ENCODE measurements at regions not wholly inside any gene's neighbourhood (a gene's known extent, or its start where the extent isn't known, plus 50 kb on each side); places are given as distances from the start of the nearest gene placed in this dataset.
"Not testable (repeated sequence)": the region's sequence is repeated elsewhere in the genome, so short reads cannot be mapped to it uniquely, and the experiment has no call there.

DNA sequence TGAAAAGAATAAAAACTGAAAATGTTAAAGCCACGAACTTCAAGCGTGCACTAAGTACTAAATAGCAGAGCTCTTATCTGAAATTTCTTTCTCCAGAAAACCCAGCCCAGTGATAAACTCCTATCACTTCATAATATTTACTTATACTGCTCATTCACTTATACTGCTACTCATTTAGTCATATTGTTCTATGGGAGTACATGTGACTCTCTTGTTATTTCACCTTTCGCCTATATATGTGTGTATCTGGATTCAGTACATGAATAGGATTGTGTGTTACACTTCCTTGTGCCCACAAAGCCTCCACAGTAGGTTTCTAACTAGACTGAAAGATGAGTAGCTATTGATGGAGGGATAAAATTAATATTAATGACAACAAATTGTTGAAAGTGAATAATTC lies 526.8 kb upstream of the GRAMD2B start:
- DNase-seq (ENCODE audit: low read depth in 4 of 4, low spot score in 2 of 4): no peak

DNA sequence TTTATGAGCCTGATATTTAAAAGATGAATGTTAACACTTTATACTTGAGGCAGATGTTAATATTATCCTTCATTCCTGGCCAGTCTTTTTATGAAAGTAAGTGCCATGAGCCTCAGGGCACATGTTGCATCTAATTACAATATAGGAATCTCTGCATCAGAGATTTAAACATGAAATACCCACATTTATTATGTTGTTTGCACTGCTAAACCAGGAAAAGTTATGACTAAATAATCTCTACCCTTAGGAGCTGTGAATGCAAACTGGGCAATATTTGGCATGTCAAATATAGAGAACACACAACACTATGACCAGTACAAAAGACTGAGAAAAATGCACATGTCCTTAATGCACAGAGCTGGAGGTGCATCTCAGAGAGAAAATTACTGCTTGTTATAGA lies 526.1 kb upstream of the GRAMD2B start:
- DNase-seq (ENCODE audit: low read depth in 4 of 4, low spot score in 2 of 4): no peak

DNA sequence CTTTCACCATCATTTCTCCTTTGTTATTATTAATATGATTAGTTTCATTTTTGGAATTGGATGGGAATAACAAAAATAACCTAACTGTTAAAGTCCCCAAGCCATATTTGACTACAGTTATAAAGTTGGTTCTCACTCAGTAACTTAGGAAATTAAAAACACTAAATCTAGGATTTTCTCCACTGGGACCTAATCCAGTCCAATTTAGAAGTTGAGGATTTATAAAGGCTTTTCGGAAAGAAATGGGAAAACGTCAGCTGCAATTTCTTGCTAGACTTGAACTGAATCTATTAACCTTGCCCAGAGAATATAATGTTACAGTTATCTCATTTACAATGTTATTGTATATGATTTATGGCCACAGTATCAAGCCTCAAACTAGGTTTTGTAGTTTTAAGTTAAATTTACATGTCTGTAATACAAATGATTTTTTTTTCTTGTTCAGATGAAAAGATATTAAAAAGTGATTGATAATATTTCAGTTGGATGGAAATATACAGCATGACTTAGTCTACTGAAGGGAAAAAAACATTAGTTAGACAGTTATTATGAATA lies 524.3 kb upstream of the GRAMD2B start:
- no peak for DNase-seq (ENCODE audit: low read depth in 4 of 4, low spot score in 2 of 4)

DNA sequence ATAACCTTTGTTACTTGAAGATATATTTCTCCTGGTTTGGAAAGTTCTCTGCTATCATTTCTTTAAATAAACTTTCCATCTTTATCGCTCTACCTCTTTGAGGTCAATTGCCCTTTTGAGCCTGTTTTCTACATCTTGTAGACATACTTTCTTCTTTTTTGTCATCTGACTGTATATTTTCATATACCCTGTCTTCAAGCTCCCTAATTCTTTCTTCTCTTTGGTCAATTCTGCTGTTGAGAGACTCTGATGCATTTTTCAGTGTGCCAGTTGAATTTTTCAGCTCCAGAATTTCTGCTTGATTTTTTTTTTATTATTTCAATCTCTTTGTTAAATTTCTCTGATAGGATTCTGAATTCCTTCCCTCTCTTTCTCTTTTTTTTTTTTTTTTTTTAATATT lies 511.2 kb upstream of the GRAMD2B start:
- no peak for DNase-seq (ENCODE audit: low read depth in 4 of 4, low spot score in 2 of 4)

DNA sequence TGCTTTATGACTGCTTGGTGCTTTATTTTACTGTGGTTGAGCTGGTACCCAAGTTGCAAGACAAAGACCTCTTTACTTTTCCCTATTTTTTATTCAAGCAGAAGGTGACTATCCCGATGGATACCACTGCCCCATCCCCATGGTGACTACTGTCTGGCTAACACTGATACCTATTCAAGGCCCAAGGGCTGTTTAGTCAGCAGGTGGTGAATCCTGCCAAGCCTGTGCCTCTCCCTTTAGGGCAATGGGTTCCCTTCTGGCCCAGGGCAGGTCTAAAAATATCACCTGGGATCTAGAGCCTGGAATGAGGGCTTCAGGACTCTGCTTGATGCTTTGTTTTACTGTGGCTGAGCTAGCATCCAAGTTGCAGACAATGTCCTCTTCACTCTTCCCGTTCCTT lies 510.0 kb upstream of the GRAMD2B start:
- no peak for DNase-seq (ENCODE audit: low read depth in 4 of 4, low spot score in 2 of 4)

DNA sequence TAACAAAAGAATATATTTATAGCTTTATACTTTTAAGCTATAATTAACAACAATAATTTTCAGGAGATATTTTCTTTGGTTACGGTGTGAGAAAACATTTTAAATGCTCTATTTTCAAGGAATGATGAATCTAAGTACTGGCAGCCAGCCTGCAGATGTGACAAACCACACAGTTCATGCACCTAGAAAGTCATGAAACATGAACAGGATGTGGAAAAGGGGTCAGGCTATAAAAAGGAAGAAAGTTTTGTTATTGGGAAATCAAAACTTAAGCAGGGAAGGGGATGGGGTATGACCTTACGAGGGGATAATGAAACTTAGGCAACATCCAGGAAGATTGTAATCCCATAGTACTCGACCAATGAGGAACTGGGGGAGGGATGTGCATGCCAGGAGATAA lies 508.7 kb upstream of the GRAMD2B start:
- no peak for DNase-seq (ENCODE audit: low read depth in 4 of 4, low spot score in 2 of 4)

DNA sequence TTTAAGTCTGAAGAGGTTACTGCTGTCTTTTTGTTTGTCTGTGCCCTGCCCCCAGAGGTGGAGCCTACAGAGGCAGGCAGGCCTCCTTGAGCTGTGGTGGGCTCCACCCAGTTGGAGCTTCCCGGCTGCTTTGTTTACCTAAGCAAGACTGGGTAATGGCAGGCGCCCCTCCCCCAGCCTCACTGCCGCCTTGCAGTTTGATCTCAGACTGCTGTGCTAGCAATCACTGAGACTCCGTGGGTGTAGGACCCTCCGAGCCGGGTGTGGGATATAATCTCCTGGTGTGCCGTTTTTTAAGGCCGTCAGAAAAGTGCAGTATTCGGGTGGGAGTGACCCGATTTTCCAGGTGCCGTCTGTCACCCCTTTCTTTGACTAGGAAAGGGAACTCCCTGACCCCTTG lies 499.3 kb upstream of the GRAMD2B start:
- not testable (repeated sequence) for DNase-seq (ENCODE audit: low read depth in 4 of 4, low spot score in 2 of 4)

DNA sequence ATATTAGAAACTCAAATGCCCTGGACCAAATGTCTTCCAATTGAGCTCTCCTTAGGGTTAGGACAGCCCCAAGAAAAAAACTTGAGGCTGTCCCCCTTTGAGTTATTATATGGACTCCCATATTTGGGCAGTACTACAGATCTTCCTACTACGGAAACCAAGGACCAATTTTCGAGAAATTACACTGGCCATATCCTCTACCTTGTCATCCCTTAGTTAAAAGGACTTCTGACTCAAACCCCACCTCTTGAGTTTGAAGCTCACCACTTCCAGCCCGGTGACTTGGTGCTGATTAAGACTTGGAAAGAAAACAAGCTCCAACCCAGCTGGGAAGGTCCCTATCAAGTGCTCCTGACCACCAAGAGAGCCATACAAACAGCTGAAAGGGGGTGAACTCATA lies 497.0 kb upstream of the GRAMD2B start:
- no peak for DNase-seq (ENCODE audit: low read depth in 4 of 4, low spot score in 2 of 4)

DNA sequence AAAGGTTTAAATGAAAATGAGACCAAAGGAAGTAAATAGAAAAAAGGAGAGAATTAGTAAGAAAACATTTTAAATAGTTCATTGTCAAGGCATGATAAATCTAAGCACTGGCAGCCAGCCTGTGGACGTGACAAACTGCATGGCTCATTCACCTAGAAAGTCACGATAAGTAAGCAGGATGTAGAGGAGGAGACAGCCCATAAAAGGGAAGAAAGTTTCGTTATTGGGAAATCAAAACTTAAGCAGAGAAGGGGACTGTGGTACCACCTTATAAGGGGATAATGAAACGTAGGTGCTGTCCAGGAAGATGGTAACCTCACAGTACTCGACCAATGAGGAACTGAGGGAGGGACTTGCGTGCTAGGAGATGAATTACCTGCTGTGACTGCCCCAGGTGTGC lies 494.5 kb upstream of the GRAMD2B start:
- no peak for DNase-seq (ENCODE audit: low read depth in 4 of 4, low spot score in 2 of 4)

DNA sequence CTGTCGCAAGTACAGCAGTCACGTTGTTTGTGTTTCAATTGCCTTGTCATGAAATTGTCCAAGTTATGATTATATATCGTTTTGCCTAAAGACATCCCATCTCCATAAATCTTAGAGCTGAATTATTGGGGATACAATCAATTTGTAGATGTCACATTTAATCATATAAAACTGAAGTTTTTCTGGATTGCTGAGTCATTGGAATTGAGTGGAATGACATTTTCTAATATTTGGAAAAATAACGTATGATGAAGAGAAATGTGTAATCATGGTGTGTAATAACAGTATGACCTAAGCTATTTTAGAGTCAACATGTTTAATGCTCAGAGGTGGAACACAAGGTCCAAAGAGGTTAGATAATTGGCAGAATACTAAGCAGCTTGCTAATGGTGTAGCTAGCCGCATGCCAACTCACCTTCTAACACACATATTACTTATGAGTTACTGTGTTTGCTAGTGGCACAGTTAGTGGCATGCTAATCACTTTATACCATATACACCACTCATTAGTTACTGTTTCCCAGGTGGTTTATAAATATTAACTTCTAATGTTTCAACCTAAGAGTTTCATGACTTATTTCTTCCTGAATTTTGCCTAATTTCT lies 473.1 kb upstream of the GRAMD2B start:
- DNase-seq (ENCODE audit: low read depth in 4 of 4, low spot score in 2 of 4): no peak

DNA sequence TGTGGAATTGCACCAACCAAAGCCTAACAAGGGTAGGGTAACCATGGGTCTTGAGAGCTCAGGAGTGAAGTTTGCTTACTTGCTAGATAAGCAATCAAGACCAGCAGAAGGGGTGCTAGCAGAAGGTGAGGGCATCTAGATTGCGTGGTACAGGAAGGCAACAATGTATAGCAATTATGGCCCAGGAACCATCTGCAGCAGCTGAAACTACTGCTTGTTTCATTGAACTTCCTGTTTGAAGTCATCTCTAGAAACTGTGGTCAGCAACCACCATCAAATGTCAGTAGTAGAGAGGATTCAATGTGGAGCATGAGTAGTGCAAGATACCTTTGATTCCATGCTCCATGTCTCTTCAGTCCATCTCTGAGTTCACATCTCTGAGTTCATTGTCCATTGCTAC lies 462.1 kb upstream of the GRAMD2B start:
- DNase-seq (ENCODE audit: low read depth in 4 of 4, low spot score in 2 of 4): no peak

DNA sequence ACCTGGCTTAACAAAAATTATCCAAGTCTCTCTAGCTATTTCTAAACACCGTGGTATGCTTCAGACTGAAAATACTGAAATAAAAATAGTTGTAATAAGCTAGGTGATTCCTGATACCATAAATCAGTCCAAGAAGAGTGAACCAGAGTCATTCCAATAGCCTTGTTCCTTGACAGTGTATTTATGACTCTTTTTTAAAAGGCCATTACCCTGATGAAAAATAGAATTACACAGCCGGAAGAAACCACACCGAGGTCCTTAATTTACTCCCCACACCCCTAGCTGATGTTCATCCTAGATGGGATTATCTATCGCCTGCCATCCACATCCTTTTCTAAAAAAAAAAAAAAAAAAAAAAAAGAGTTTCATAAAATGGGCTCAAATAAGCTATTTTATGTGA lies 457.6 kb upstream of the GRAMD2B start:
- DNase-seq (ENCODE audit: low read depth in 4 of 4, low spot score in 2 of 4): no peak

DNA sequence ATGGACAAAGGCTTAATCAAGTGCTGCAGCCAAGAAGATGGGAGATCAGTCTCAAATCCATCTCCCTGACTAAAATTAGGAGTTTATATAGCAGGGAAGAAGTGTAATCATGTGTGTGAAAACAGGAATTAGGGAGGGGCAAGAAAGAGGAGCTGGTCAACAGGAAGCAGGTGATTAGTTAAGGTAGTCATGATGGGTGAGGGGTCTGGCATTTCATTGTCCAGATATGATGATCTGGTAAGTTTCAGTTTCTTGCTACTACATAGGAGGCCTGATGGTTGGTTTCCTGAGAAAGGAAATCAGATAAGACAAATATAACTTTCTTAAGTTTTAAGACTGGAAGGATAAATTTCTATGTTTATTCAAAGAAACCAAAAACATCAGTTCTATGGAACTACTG lies 455.6 kb upstream of the GRAMD2B start:
- DNase-seq (ENCODE audit: low read depth in 4 of 4, low spot score in 2 of 4): no peak

DNA sequence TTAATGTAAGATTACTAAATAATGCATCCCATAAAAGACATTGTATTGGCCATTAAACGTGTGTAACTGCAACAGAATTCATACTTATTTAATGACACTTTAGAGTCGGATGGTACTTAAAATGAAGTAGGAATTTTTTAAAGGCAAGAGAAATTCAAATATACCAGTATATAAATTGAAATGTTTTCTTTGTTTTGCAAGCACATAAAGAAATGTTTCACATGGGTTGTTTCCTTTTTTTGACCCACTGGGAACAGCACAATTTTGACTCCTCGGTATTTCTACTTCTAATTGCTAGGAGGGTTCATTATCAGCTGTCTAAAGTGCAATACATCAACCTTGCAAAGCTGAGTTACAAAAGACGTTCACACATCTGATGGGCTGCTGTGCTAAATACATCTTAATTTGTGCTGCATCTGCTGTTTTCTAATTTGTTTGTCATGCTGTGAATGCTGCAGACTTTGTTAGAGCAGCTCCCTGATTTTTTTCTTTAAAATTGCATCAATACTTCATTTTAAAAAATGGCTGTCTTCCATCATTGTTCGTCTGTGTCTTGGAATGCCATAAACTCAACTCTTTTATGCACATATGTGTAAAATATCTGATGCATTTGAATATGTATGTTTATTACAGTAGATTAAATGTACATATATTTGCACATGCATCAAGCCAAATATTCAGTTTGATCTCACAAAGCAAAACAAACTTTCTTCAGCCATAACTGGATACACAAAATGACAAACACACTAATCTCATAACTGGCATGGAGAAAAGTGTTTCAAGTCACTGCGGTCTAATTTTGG lies 454.0 kb upstream of the GRAMD2B start:
- DNase-seq (ENCODE audit: low read depth in 4 of 4, low spot score in 2 of 4): no peak

DNA sequence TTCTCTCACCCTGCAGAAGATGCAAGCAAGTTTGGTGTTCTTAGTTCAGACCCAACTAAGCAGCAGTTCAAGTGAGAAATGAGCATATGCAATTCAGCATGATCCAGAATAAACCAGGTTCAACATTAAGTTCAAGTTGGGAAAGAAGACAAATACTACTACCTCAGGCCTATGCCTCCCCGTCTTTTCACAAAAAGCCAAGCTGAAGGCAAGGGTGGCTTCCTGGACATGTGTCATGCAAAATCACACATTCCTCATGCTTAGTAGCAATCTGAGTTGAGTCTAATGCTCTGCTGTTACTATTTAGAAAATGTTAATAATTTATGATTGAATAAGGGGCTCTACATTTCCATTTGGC lies 453.4 kb upstream of the GRAMD2B start:
- DNase-seq (ENCODE audit: low read depth in 4 of 4, low spot score in 2 of 4): no peak

DNA sequence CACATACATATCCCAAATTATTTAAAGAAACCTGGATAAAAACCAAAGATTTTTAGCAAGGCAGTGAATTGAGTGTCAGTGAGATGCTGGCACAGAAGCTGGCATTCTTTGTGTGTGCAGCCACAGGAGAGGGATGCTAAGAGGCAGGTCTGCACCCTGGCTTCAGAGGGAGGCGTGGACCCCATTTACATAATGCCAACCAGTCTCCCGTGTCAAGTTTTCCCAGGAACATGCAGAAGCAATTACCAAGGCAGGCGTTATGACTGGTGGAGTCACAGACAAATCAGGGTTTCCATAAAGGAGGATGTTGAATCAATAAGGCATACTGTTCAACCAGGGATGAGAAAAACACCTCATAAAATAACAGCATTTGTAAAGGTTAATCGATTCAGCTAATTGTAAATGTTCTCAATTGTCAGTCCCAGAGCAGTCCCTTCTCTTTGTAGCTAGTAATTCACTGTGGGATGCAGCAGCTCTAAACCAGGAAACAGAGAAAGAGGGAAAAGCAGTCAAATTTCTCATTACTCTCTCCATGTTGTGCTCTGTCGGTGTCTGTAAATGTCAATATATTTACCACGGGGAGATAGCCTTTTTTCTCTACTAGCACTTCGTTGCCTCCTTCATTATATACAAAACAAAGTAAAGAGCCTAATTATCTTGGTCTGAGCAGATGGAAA lies 452.4 kb upstream of the GRAMD2B start:
- no peak for DNase-seq (ENCODE audit: low read depth in 4 of 4, low spot score in 2 of 4)

DNA sequence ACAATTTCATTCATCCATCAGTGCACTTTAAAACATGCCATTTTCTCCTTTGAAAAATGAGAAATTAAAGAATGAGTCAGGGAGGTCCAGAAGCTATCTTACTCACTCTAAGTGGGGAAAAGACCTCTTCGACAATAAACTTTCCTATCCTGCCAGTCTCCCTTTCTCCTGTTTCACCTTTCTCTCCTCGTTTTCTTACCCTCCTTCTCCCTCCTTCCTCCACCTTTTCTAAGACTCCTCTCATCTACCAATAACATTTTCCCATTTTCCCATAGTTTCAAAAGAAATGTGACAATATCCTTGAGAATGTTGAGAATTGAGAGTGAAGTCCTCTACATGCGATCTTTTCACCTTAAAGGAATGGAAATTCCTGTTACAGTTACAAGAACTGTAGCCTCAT lies 450.5 kb upstream of the GRAMD2B start:
- DNase-seq (ENCODE audit: low read depth in 4 of 4, low spot score in 2 of 4): no peak

DNA sequence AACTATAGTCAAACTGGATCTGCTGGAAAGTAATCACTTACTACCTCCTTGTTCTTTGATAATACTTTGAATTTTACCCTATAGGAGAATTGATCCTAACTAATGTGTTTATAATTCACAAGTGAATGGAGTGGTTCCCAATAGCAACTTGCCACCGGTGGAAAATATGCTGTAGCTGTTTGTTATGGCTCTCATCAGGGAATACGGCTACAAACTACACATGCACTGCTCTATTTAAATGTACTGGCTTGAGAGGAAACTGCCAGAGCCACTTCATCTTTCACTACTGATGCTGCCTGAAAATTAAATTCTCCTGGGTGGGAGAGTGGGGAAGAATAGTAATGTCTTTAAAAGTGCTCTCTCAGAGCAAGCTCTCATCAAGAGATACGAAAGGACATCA lies 448.5 kb upstream of the GRAMD2B start:
- DNase-seq (ENCODE audit: low read depth in 4 of 4, low spot score in 2 of 4): no peak

DNA sequence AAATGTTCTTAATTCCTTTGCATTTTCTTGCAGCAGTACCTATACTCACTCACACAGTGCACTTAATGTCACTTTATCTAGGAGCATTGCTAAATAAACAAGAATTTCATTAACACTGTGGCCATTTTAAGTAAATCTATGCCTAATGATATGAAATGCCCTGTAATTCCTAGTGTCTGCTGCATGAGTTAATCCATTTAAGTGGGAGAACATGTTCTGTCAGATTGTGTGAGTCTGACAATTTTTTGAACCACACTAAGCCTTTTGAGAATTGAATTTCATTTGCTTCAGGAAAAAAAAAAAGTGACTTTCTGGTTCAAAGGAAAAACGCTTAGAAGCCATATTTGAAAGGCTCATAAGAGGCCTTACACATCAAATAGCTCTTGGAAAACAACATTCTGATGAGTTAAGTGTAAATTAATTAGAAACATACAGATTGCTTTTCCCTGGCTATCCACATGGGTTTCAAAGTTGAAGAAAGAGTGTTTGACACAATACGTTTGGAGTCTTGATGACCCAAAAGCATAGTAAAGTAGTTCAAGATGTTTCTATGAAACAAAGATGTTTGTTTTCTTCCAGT lies 446.7 kb upstream of the GRAMD2B start:
- no peak for DNase-seq (ENCODE audit: low read depth in 4 of 4, low spot score in 2 of 4)

DNA sequence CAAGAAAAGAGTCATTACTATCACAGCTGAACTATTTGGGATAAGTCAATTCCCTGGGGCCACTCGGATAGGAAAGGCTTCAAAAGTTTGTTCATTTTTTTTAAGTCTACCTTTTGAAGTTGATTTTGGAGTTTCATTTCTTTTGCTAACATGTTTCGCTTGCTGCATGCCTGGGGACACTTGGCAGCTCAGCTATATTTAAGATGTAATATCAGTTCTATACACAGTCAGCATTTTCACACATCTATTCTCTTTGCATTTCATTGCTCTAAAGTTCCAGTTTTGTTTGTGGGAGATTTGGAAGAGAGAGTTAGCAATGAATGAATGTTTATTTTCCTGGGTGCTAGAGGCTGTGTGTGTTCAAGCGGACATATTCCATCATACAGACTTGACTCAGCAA lies 445.2 kb upstream of the GRAMD2B start:
- no peak for DNase-seq (ENCODE audit: low read depth in 4 of 4, low spot score in 2 of 4)

DNA sequence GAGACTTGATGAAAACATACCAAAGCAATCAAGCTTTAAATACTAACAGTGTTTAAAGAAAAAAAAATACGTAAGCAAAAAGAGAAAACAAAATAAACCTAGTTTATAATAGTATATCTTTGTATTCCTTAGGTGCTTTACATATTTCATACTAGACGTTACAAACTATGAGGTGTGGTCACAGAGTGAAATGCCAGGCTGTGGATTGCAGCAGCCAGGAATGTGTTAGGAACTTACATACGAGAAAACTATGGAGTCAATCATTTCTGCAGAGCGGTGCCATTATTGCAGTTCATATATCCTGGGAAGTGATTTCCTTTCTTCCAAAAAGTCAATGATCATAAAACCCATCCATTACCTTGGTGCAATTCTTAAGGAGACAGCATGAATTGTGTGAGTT lies 443.6 kb upstream of the GRAMD2B start:
- no peak for DNase-seq (ENCODE audit: low read depth in 4 of 4, low spot score in 2 of 4)

DNA sequence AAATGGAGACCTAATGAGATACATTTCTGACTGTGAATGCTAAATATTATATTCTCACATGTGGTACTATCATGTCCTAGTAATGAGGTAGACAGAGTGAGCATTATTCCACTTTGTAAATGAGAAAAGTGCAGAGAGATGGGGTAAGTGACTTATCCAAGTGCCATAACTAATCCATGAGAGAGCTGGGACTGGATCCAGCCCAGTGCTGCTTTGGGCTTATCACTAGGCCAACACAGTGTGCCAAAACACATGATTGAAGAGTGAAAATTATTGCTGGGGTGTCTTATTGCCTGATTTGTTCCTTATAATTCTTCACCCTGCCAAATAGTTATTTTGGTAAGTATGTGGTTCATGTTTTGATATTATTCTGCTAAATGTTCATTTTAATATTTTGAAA lies 442.2 kb upstream of the GRAMD2B start:
- no peak for DNase-seq (ENCODE audit: low read depth in 4 of 4, low spot score in 2 of 4)
